CD14-positive monocyte (primary cell): ENCODE measurements at regions not wholly inside any gene's neighbourhood (a gene's known extent, or its start where the extent isn't known, plus 50 kb on each side); places are given as distances from the start of the nearest gene placed in this dataset.

ENCODE experiments used
- DNase-seq, 3 donors: peaks; one replicate each; pipeline ENCODE4 v3.0.0-alpha.2; 2011 to 2022
- H2AFZ ChIP-seq: 2 replicates; pipeline ENCODE4 v1.6.0; 2012; ENCODE audit warnings: mild to moderate bottlenecking, low read depth, low read length, inconsistent platforms; ENCODE audit not compliant: insufficient read depth, poor library complexity, severe bottlenecking
- H3K27ac ChIP-seq, 2 donors: 1 replicate in 1 of 2; 2 replicates in 1 of 2; pipeline ENCODE4 v1.5.1; 2012 to 2013; ENCODE audit warnings: low read length in 2 of 2, control low read depth in 1 of 2, inconsistent platforms in 1 of 2, low read depth in 1 of 2, mild to moderate bottlenecking in 1 of 2
- H3K27me3 ChIP-seq, 2 donors: one replicate each; pipeline versions ENCODE4 v1.6.0 to v1.6.1; 2011 to 2013; ENCODE audit warnings: low read length in 2 of 2; ENCODE audit not compliant: control insufficient read depth in 2 of 2, insufficient read depth in 2 of 2
- H3K36me3 ChIP-seq, 2 donors: replicated peaks in 1 of 2; 1 replicate in 1 of 2; 2 replicates in 1 of 2; pipeline versions ENCODE4 v1.5.1 to v1.6.1; 2012 to 2013; ENCODE audit warnings: low read length in 2 of 2, control low read depth in 1 of 2, inconsistent platforms in 1 of 2, mild to moderate bottlenecking in 1 of 2; ENCODE audit not compliant: insufficient read depth in 2 of 2, control insufficient read depth in 1 of 2
- H3K4me1 ChIP-seq, 2 donors: 1 replicate in 1 of 2; 2 replicates in 1 of 2; pipeline versions ENCODE4 v1.5.1 to v1.6.1; 2012 to 2013; ENCODE audit warnings: low read length in 2 of 2, control low read depth in 1 of 2, inconsistent platforms in 1 of 2, mild to moderate bottlenecking in 1 of 2, moderate library complexity in 1 of 2; ENCODE audit not compliant: insufficient read depth in 2 of 2, control insufficient read depth in 1 of 2
- H3K4me2 ChIP-seq: replicated peaks from 2 replicates; pipeline ENCODE3; 2012; ENCODE audit warnings: low read length, moderate library complexity, mild to moderate bottlenecking; ENCODE audit not compliant: poor library complexity, severe bottlenecking; ENCODE audit errors: extremely low read depth
- H3K4me3 ChIP-seq, 3 experiments: fragments of 200-600 bp in 1 of 3; sonication (generic) in 1 of 3; replicated peaks in 1 of 3; 1 replicate in 2 of 3; 2 replicates in 1 of 3; pipeline ENCODE4 v1.5.1; 2011 to 2013; ENCODE audit warnings: low read length in 3 of 3, mild to moderate bottlenecking in 3 of 3, control low read depth in 2 of 3, low read depth in 2 of 3, inconsistent platforms in 1 of 3, moderate library complexity in 1 of 3
- H3K79me2 ChIP-seq: 2 replicates; pipeline ENCODE4 v1.6.0; 2012; ENCODE audit warnings: mild to moderate bottlenecking, control low read depth, inconsistent platforms, low read length, moderate library complexity; ENCODE audit not compliant: insufficient read depth
- H3K9ac ChIP-seq: 2 replicates; pipeline ENCODE4 v1.6.0; 2017; ENCODE audit warnings: low read length, mild to moderate bottlenecking; ENCODE audit not compliant: insufficient read depth, poor library complexity, severe bottlenecking
- H3K9me3 ChIP-seq, 2 donors: replicated peaks in 1 of 2; 1 replicate in 1 of 2; 2 replicates in 1 of 2; pipeline versions ENCODE4 v1.5.1 to v1.6.1; 2012 to 2013; ENCODE audit warnings: low read length in 2 of 2, control low read depth in 1 of 2; ENCODE audit not compliant: control insufficient read depth in 1 of 2, insufficient read depth in 1 of 2
- H4K20me1 ChIP-seq: 2 replicates; pipeline ENCODE4 v1.6.0; 2012; ENCODE audit warnings: mild to moderate bottlenecking, low read length, control low read depth, moderate library complexity; ENCODE audit not compliant: insufficient read depth
- H3K27ac Mint-ChIP-seq, 7 donors: one replicate each; pipeline ENCODE4 v1.8.0; 2020; ENCODE audit warnings: mild to moderate bottlenecking in 7 of 7, mixed read lengths in 7 of 7, moderate library complexity in 6 of 7, inconsistent platforms in 2 of 7
- H3K27me3 Mint-ChIP-seq, 3 donors: one replicate each; pipeline ENCODE4 v1.8.0; 2021 to 2022; ENCODE audit warnings: low read depth in 3 of 3, mild to moderate bottlenecking in 3 of 3, mixed read lengths in 3 of 3, moderate library complexity in 3 of 3, inconsistent platforms in 1 of 3
- H3K36me3 Mint-ChIP-seq, 2 donors: one replicate each; pipeline ENCODE4 v1.8.0; 2020; ENCODE audit warnings: mixed read lengths in 2 of 2, inconsistent platforms in 1 of 2, mild to moderate bottlenecking in 1 of 2
- H3K4me1 Mint-ChIP-seq: one replicate; pipeline ENCODE4 v1.8.0; 2020; ENCODE audit warnings: mild to moderate bottlenecking, mixed read lengths
- H3K4me3 Mint-ChIP-seq, 2 donors: one replicate each; pipeline ENCODE4 v1.8.0; 2020; ENCODE audit warnings: mild to moderate bottlenecking in 2 of 2, mixed read lengths in 2 of 2, moderate library complexity in 1 of 2
- H3K9me3 Mint-ChIP-seq, 7 donors: one replicate each; pipeline ENCODE4 v1.8.0; 2020 to 2022; ENCODE audit warnings: mixed read lengths in 7 of 7, mild to moderate bottlenecking in 6 of 7, moderate library complexity in 6 of 7, inconsistent platforms in 2 of 7
- CTCF ChIP-seq: fragments of 200-600 bp; IDR thresholded peaks from one replicate; pipeline ENCODE4 v1.8.0; 2022; ENCODE audit warnings: antibody characterized with exemption, mild to moderate bottlenecking
- WGBS: methylation state at CpG from one replicate; pipeline ENCODE4 v1.1.5; 2013; ENCODE audit warnings: missing lambda C conversion rate; ENCODE audit not compliant: insufficient coverage; 5-methylcytosine and 5-hydroxymethylcytosine counted together
- intact Hi-C, 2 donors: fragments of 100-400 bp; cut with micrococcal nuclease; formaldehyde crosslinking; loops; one replicate each; pipeline versions ENCODE4 v1.15.0 to v1.15.1; 2023

GRCh38 chr3:59385547-59385946 lies 335.7 kb upstream of the CFAP20DC start:
- no peaks in the 10 kb centered on the region for H3K79me2 ChIP-seq
- H3K4me3 Mint-ChIP-seq: no peak overlapping the region
- intact Hi-C loops: loop anchor here in 1 of 2 donors (10.0 kb wide), 1 partner anchor 101 kb away; no protein-coding TSS in a partner anchor
- 65% methylated on average over 6 of the region's 7 CpGs for WGBS
- no peaks in the 10 kb centered on the region for H3K9me3 ChIP-seq
- H3K4me3 ChIP-seq: peak overlapping the region in 1 of 3 experiments; percentile 66
- DNase-seq: peak in 1 of 3 donors; percentile 13
- no peaks in the 10 kb centered on the region for H3K27me3 ChIP-seq
- H3K4me1 Mint-ChIP-seq: peaks cover 50% of the 10 kb centered on the region
- H3K4me2 ChIP-seq: peak overlapping the region; percentile 71
- peak overlapping the region; percentile 29 for H3K9ac ChIP-seq
- peak overlapping the region in 1 of 2 donors; percentile 94 for H3K27ac ChIP-seq
- no peak for TF ChIP-seq CTCF
- no peaks in the 10 kb centered on the region for H3K36me3 Mint-ChIP-seq
- H2AFZ ChIP-seq: peak overlapping the region; percentile 69
- H3K27me3 Mint-ChIP-seq: peaks cover 0 to 2% (median 0%) of the 10 kb centered on the region in 3 donors
- H3K36me3 ChIP-seq: no peaks in the 10 kb centered on the region
- H3K9me3 Mint-ChIP-seq: peaks cover 0 to 4% (median 0%) of the 10 kb centered on the region in 7 donors
- H3K27ac Mint-ChIP-seq: peak overlapping the region; percentile 88 to 95 (median 92)
- peaks cover 36 to 47% of the 10 kb centered on the region in 2 donors for H3K4me1 ChIP-seq
- H4K20me1 ChIP-seq: no peaks in the 10 kb centered on the region

GRCh38 chr3:59381282-59381681 lies 331.5 kb upstream of the CFAP20DC start:
- Histone ChIP-seq H3K27me3 (no peaks in the 10 kb centered on the region), H3K4me1 (peaks cover 17 to 25% of the 10 kb centered on the region in 2 donors), H3K9me3 (no peaks in the 10 kb centered on the region), H3K36me3 (no peaks in the 10 kb centered on the region), H2AFZ (peak overlapping the region; percentile 8), H3K9ac (no peak overlapping the region), H3K27ac (peak overlapping the region in 1 of 2 donors; percentile 50), H4K20me1 (no peaks in the 10 kb centered on the region), H3K4me3 (no peak overlapping the region), H3K79me2 (no peaks in the 10 kb centered on the region), H3K4me2 (no peak overlapping the region)
- DNase-seq: peak in 1 of 3 donors; percentile 18
- no peak overlapping the region for H3K4me3 Mint-ChIP-seq
- WGBS: 0% methylated on average over 1 of the region's 2 CpGs
- no peaks in the 10 kb centered on the region for H3K27me3 Mint-ChIP-seq
- H3K27ac Mint-ChIP-seq: peak overlapping the region in 3 of 7 donors; percentile 27 to 48 (median 28)
- no peak for TF ChIP-seq CTCF
- intact Hi-C loops: loop anchor here in 1 of 2 donors (10.0 kb wide), 1 partner anchor 96 kb away; no protein-coding TSS in a partner anchor
- peaks cover 0 to 5% (median 0%) of the 10 kb centered on the region in 7 donors for H3K9me3 Mint-ChIP-seq
- peaks cover 38% of the 10 kb centered on the region for H3K4me1 Mint-ChIP-seq
- no peaks in the 10 kb centered on the region for H3K36me3 Mint-ChIP-seq
